Left hindlimb (tissue), 1 donor: ENCODE measurements at regions not wholly inside any gene's neighbourhood (a gene's known extent, or its start where the extent isn't known, plus 50 kb on each side); places are given as distances from the start of the nearest gene placed in this dataset.
"Not testable (repeated sequence)": the region's sequence is repeated elsewhere in the genome, so short reads cannot be mapped to it uniquely, and the experiment has no call there.

Experiments
- DNase-seq: peaks from one replicate; pipeline ENCODE4 v3.0.0-alpha.2; 2018

- DNase-seq: peak; percentile 38
Measured at GRCh38 chr1:182259229-182259872, 132.2 kb downstream of the GLUL start.

- no peak for DNase-seq
Measured at GRCh38 chr1:182257369-182258063, 134.1 kb downstream of the GLUL start.

- no peak for DNase-seq
Measured at GRCh38 chr1:182256931-182257330, 134.7 kb downstream of the GLUL start.

GRCh38 chr1:182255494-182255893 lies 136.1 kb downstream of the GLUL start:
- no peak for DNase-seq

- DNase-seq: no peak
Measured at GRCh38 chr1:182253319-182253860, 138.2 kb downstream of the GLUL start.

- DNase-seq: no peak
Measured at GRCh38 chr1:182251561-182251960, 140.0 kb downstream of the GLUL start.

GRCh38 chr1:182249201-182249676 lies 142.4 kb downstream of the GLUL start:
- DNase-seq: no peak

- DNase-seq: no peak
Measured at GRCh38 chr1:182248721-182249120, 142.9 kb downstream of the GLUL start.

GRCh38 chr1:182247813-182248212 lies 143.8 kb downstream of the GLUL start:
- not testable (repeated sequence) for DNase-seq

GRCh38 chr1:182246783-182247182 lies 144.8 kb downstream of the GLUL start:
- DNase-seq: no peak

- no peak for DNase-seq
Measured at GRCh38 chr1:182245040-182245439, 146.6 kb downstream of the GLUL start.

- no peak for DNase-seq
Measured at GRCh38 chr1:182244451-182244850, 147.1 kb downstream of the GLUL start.

GRCh38 chr1:182242641-182243040 lies 148.9 kb downstream of the GLUL start:
- DNase-seq: no peak

- DNase-seq: no peak
Measured at GRCh38 chr1:182240085-182240484, 151.5 kb downstream of the GLUL start.

- no peak for DNase-seq
Measured at GRCh38 chr1:182238421-182238820, 153.2 kb downstream of the GLUL start.

GRCh38 chr1:182237329-182237728 lies 154.3 kb downstream of the GLUL start:
- DNase-seq: no peak

- no peak for DNase-seq
Measured at GRCh38 chr1:182236651-182237077, 154.9 kb downstream of the GLUL start.

GRCh38 chr1:182235952-182236650 lies 155.5 kb downstream of the GLUL start:
- no peak for DNase-seq

- no peak for DNase-seq
Measured at GRCh38 chr1:182235604-182235951, 156.0 kb downstream of the GLUL start.

GRCh38 chr1:182229921-182230491 lies 161.6 kb downstream of the GLUL start:
- DNase-seq: no peak

- no peak for DNase-seq
Measured at GRCh38 chr1:182229451-182229850, 162.1 kb downstream of the GLUL start.

GRCh38 chr1:182227864-182228547 lies 163.6 kb downstream of the GLUL start:
- no peak for DNase-seq

- no peak for DNase-seq
Measured at GRCh38 chr1:182226618-182227017, 165.0 kb downstream of the GLUL start.
